Motor neuron (in vitro differentiated cells): ENCODE measurements at regions not wholly inside any gene's neighbourhood (a gene's known extent, or its start where the extent isn't known, plus 50 kb on each side); places are given as distances from the start of the nearest gene placed in this dataset.

Experiments
- ATAC-seq, 8 experiments: fragments of 200-7000 bp; cut with Tn5 transposase; replicated peaks in 6 of 8; 2 replicates each; pipeline ENCODE4 v1.8.0; 2021; ENCODE audit warnings: mild to moderate bottlenecking in 8 of 8, moderate library complexity in 8 of 8
- H3K27ac ChIP-seq, 2 donors: fragments of 250-450 bp; sonication (Bioruptor Pico); 2 replicates each; pipeline ENCODE4 v1.9.0; 2021; ENCODE audit warnings: antibody characterized with exemption in 2 of 2, mild to moderate bottlenecking in 2 of 2, moderate library complexity in 1 of 2
- H3K4me1 ChIP-seq, 2 donors: fragments of 250-450 bp; sonication (Bioruptor Pico); replicated peaks in 1 of 2; 2 replicates each; pipeline ENCODE4 v1.6.1; 2021; ENCODE audit warnings: antibody characterized with exemption in 2 of 2, mild to moderate bottlenecking in 2 of 2, moderate library complexity in 1 of 2
- H3K4me3 ChIP-seq, 5 donors: fragments of 250-450 bp; sonication (Bioruptor Pico); 2 replicates each; pipeline ENCODE4 v1.9.0; 2021; ENCODE audit warnings: antibody characterized with exemption in 5 of 5, mild to moderate bottlenecking in 5 of 5, moderate library complexity in 4 of 5
- WGBS, 10 experiments: fragments of 450-650 bp; shearing (Covaris generic); methylation state at CpG; one replicate each; pipeline ENCODE4 v1.0.0; 2022; 5-methylcytosine and 5-hydroxymethylcytosine counted together
- in situ Hi-C, 9 experiments: fragments of 400-800 bp; cut with MboI; loops; one replicate each; pipeline ENCODE4 v1.15.0; 2021; ENCODE audit warnings: low sequenced_read_pairs in 9 of 9, low pct_unique_long_range_greater_than_20kb in 2 of 9; ENCODE audit not compliant: unreplicated experiment in 9 of 9

- ATAC-seq, result no peak
- 21 to 100% (median 80%) methylated on average over 2 to 5 of the region's 5 CpGs; no CpG with 5 or more reads in 1 of the 10 experiments for WGBS, 10 experiments
These were observed 96.9 kb upstream of the MSH6 start for GRCh38 chr2:47686018-47686417.

GRCh38 chr2:47682216-47682749 lies 100.7 kb upstream of the MSH6 start:
- Histone ChIP-seq H3K4me1 (no peaks in the 10 kb centered on the region), H3K4me3 (no peak overlapping the region), H3K27ac (no peak overlapping the region)
- in situ Hi-C loops, result no loop called here
- 0 to 98% (median 91%) methylated on average over 1 to 7 of the region's 8 CpGs; no CpG with 5 or more reads in 1 of the 10 experiments for WGBS, 10 experiments
- ATAC-seq, result no peak

More at GRCh38 chr2:47686018-47686417, 96.9 kb upstream of the MSH6 start:
- Histone ChIP-seq H3K27ac (no peak overlapping the region), H3K4me1 (no peaks in the 10 kb centered on the region), H3K4me3 (no peak overlapping the region)
- in situ Hi-C loops, result no loop called here

- Histone ChIP-seq H3K4me3 (no peak overlapping the region), H3K27ac (no peak overlapping the region), H3K4me1 (no peaks in the 10 kb centered on the region)
- ATAC-seq, result peak in 3 of 8 experiments; percentile 55 to 86 (median 62)
- in situ Hi-C loops, result no loop called here
- 0 to 90% (median 67%) methylated on average over 1 to 5 of the region's 6 CpGs; no CpG with 5 or more reads in 1 of the 10 experiments for WGBS, 10 experiments
These were observed 105.6 kb upstream of the KCNK12 start for GRCh38 chr2:47676261-47676926.

- WGBS, 10 experiments, result 20 to 100% (median 71%) methylated on average over 1 to 2 of the region's 2 CpGs; no CpG with 5 or more reads in 6 of the 10 experiments
- H3K27ac ChIP-seq, result no peak overlapping the region
- in situ Hi-C loops, result no loop called here
These were observed 104.5 kb upstream of the KCNK12 start for GRCh38 chr2:47675196-47675825.

GRCh38 chr2:47666332-47666731 lies 95.5 kb upstream of the KCNK12 start:
- in situ Hi-C loops, result loop anchor here in 1 of 9 experiments (25.0 kb wide), 1 partner anchor 229 kb away; no protein-coding TSS in a partner anchor
- H3K4me3 ChIP-seq, result no peak overlapping the region

More at GRCh38 chr2:47675196-47675825, 104.5 kb upstream of the KCNK12 start:
- H3K4me1 ChIP-seq, result no peaks in the 10 kb centered on the region
- H3K4me3 ChIP-seq, result no peak overlapping the region
- no peak for ATAC-seq

GRCh38 chr2:47664817-47665216 lies 94.0 kb upstream of the KCNK12 start:
- ATAC-seq, result peak in 3 of 8 experiments; percentile 39 to 48 (median 47)
- WGBS, 10 experiments, result 40 to 93% (median 68%) methylated on average over 1 to 7 of the region's 7 CpGs; no CpG with 5 or more reads in 1 of the 10 experiments
- in situ Hi-C loops, result loop anchor here in 1 of 9 experiments (25.0 kb wide), 1 partner anchor 228 kb away; no protein-coding TSS in a partner anchor
- no peak overlapping the region for H3K4me3 ChIP-seq
- H3K4me1 ChIP-seq, result peaks cover 13 to 15% of the 10 kb centered on the region in 2 donors
- H3K27ac ChIP-seq, result no peak overlapping the region

More at GRCh38 chr2:47666332-47666731, 95.5 kb upstream of the KCNK12 start:
- Histone ChIP-seq H3K4me1 (peaks cover 13 to 15% of the 10 kb centered on the region in 2 donors), H3K27ac (peak overlapping the region in 1 of 2 donors; percentile 43)
- ATAC-seq, result peak in 1 of 8 experiments; percentile 14

- in situ Hi-C loops, result loop anchor here in 1 of 9 experiments (25.0 kb wide), 1 partner anchor 225 kb away; no protein-coding TSS in a partner anchor
- Histone ChIP-seq H3K4me3 (no peak overlapping the region), H3K27ac (no peak overlapping the region), H3K4me1 (peaks cover 13 to 15% of the 10 kb centered on the region in 2 donors)
- 0 to 10% (median 0%) methylated on average over 1 of the region's 1 CpG; no CpG with 5 or more reads in 2 of the 10 experiments for WGBS, 10 experiments
- no peak for ATAC-seq
These were observed 91.8 kb upstream of the KCNK12 start for GRCh38 chr2:47662552-47662951.

GRCh38 chr2:47661310-47661709 lies 90.5 kb upstream of the KCNK12 start:
- Histone ChIP-seq H3K4me3 (no peak overlapping the region), H3K27ac (no peak overlapping the region), H3K4me1 (peaks cover 13 to 15% of the 10 kb centered on the region in 2 donors)
- WGBS, 10 experiments, result 53 to 100% (median 94%) methylated on average over 1 to 6 of the region's 6 CpGs
- in situ Hi-C loops, result loop anchor here in 1 of 9 experiments (25.0 kb wide), 1 partner anchor 224 kb away; no protein-coding TSS in a partner anchor
- ATAC-seq, result no peak

GRCh38 chr2:47660168-47660567 lies 89.4 kb upstream of the KCNK12 start:
- Histone ChIP-seq H3K27ac (no peak overlapping the region), H3K4me1 (peaks cover 6 to 12% of the 10 kb centered on the region in 2 donors), H3K4me3 (no peak overlapping the region)
- no peak for ATAC-seq
- WGBS, 10 experiments, result 44 to 100% (median 90%) methylated on average over 1 to 3 of the region's 3 CpGs
- in situ Hi-C loops, result loop anchor here in 1 of 9 experiments (25.0 kb wide), 1 partner anchor 223 kb away; no protein-coding TSS in a partner anchor

GRCh38 chr2:47658646-47659320 lies 88.0 kb upstream of the KCNK12 start:
- Histone ChIP-seq H3K27ac (no peak overlapping the region), H3K4me1 (peaks cover 15 to 18% of the 10 kb centered on the region in 2 donors), H3K4me3 (no peak overlapping the region)
- 50 to 96% (median 62%) methylated on average over 2 to 7 of the region's 9 CpGs; no CpG with 5 or more reads in 7 of the 10 experiments for WGBS, 10 experiments
- in situ Hi-C loops, result loop anchor here in 1 of 9 experiments (25.0 kb wide), 1 partner anchor 221 kb away; no protein-coding TSS in a partner anchor
- ATAC-seq, result no peak

- in situ Hi-C loops, result loop anchor here in 1 of 9 experiments (25.0 kb wide), 1 partner anchor 221 kb away; no protein-coding TSS in a partner anchor
- H3K27ac ChIP-seq, result no peak overlapping the region
- no peak overlapping the region for H3K4me3 ChIP-seq
- H3K4me1 ChIP-seq, result peaks cover 14 to 19% of the 10 kb centered on the region in 2 donors
- WGBS, 10 experiments, result 5 to 95% (median 80%) methylated on average over 1 to 6 of the region's 7 CpGs; no CpG with 5 or more reads in 3 of the 10 experiments
- ATAC-seq, result peak in 2 of 8 experiments; percentile 16 to 62
These were observed 87.2 kb upstream of the KCNK12 start for GRCh38 chr2:47657886-47658489.
